NCI-H69 (cell line): ENCODE measurements at regions not wholly inside any gene's neighbourhood (a gene's known extent, or its start where the extent isn't known, plus 50 kb on each side); places are given as distances from the start of the nearest gene placed in this dataset.

Experiments
- DNase-seq: peaks from one replicate; lab custom pipeline; 2025; lab: John Stamatoyannopoulos, UW

- peak; percentile 61 for DNase-seq
Measured at GRCh38 chr3:10738688-10739372, 77.2 kb upstream of the SLC6A11 start.

GRCh38 chr3:10740954-10741353, 75.1 kb upstream of the SLC6A11 start:
- no peak for DNase-seq

GRCh38 chr3:10741891-10742671, 73.9 kb upstream of the SLC6A11 start:
- DNase-seq = no peak

- no peak for DNase-seq
Measured at GRCh38 chr3:10743366-10744097, 72.5 kb upstream of the SLC6A11 start.

- peak; percentile 6 for DNase-seq
Measured at GRCh38 chr3:10744098-10744465, 71.9 kb upstream of the SLC6A11 start.

- no peak for DNase-seq
Measured at GRCh38 chr3:10745392-10745791, 70.6 kb upstream of the SLC6A11 start.

- no peak for DNase-seq
Measured at GRCh38 chr3:10746001-10746400, 70.0 kb upstream of the SLC6A11 start.

- no peak for DNase-seq
Measured at GRCh38 chr3:10746684-10747083, 69.3 kb upstream of the SLC6A11 start.

- no peak for DNase-seq
Measured at GRCh38 chr3:10747341-10747740, 68.7 kb upstream of the SLC6A11 start.

GRCh38 chr3:10748040-10748439, 68.0 kb upstream of the SLC6A11 start:
- DNase-seq = peak; percentile 11

GRCh38 chr3:10753964-10754363, 62.1 kb upstream of the SLC6A11 start:
- DNase-seq = no peak

- DNase-seq = no peak
Measured at GRCh38 chr3:10756546-10756945, 59.5 kb upstream of the SLC6A11 start.

- no peak for DNase-seq
Measured at GRCh38 chr3:10757021-10757820, 58.8 kb upstream of the SLC6A11 start.

GRCh38 chr3:10757821-10758130, 58.3 kb upstream of the SLC6A11 start:
- DNase-seq = no peak

GRCh38 chr3:10758304-10759037, 57.6 kb upstream of the SLC6A11 start:
- peak; percentile 61 for DNase-seq

GRCh38 chr3:10759495-10759894, 56.5 kb upstream of the SLC6A11 start:
- no peak for DNase-seq

GRCh38 chr3:10760199-10760598, 55.8 kb upstream of the SLC6A11 start:
- DNase-seq = no peak

GRCh38 chr3:10761583-10761982, 54.4 kb upstream of the SLC6A11 start:
- no peak for DNase-seq

- no peak for DNase-seq
Measured at GRCh38 chr3:10762116-10762515, 53.9 kb upstream of the SLC6A11 start.

- no peak for DNase-seq
Measured at GRCh38 chr3:10762611-10763247, 53.3 kb upstream of the SLC6A11 start.

GRCh38 chr3:10763248-10763620, 52.8 kb upstream of the SLC6A11 start:
- DNase-seq = no peak
